ENCODE measurements at regions not wholly inside any gene's neighbourhood (a gene's known extent, or its start where the extent isn't known, plus 50 kb on each side); places are given as distances from the start of the nearest gene placed in this dataset.

DNA sequence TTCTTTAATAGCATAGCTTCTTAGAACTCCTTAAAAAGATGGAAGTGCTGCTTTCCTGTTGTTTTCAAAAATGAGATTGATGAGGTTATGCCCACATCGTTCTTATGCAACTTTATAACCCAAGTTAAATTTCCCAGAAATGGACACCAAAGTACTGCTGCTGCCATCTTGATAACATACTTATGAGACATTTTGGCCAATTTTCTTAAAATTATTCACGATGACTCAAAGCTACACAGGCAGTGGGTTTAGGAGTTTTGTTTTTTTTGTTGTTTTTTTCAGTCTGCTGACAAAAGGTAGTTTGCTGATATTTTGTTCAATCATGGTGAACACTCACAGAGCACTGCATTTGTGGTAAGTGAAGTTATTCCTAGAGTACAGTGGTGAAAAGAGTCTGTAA lies 54.9 kb upstream of the RFC3 start:
- no peak for DNase-seq

DNA sequence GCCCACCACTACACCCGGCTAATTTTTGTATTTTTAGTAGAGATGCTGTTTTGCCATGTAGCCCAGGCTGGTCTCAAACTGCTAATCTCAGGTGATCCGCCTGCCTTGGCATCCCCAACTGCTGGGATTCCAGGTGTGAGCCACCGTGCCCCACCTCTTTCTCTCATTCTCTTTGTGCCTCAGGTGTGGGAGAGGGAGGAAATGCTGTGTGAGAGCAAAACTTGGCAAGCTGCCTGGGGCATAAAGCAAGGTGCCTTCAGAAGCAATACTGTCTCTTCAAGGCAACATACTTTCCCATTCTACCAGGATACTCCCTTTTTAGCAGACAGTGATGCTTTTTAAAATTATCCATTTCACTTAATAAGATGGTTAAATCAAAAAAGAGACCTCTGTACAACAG lies 53.2 kb upstream of the RFC3 start:
- DNase-seq, result peak; percentile 30

DNA sequence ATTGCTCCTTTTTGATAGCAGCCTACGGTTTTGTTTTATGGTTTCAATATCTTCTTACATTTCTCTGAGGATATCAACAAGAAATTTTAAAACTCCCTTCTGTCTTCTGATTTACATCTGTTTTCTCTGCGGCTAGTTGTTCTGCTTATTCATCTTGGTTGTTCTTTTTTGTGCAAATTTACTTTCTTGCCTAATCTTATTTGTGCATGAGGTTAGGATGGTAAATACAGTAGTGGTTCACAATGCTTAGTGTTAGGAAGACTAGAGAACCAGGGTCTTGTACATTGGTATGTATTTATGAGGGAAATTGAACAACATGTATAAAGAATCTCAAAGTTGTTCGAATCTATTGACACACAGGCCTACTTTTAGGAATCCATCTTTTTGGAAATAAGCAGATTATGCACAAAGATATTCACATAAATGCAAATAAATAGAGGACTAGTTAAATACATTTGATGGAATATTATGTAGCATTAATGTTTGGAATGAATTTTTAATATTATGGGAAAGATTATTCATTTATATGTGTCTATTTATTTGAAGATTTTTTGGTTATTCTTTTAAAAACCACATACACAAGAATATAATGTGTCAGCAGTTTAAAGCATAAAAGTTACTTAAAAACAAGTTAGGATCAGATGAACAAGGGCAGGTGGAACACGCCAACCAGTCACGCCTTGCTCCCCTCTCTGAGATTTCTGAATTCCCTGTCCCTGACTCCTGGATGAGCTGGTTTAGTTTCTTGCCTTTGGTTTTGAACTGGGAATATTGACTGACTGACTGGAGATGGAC lies 51.4 kb upstream of the RFC3 start:
- DNase-seq, result no peak

DNA sequence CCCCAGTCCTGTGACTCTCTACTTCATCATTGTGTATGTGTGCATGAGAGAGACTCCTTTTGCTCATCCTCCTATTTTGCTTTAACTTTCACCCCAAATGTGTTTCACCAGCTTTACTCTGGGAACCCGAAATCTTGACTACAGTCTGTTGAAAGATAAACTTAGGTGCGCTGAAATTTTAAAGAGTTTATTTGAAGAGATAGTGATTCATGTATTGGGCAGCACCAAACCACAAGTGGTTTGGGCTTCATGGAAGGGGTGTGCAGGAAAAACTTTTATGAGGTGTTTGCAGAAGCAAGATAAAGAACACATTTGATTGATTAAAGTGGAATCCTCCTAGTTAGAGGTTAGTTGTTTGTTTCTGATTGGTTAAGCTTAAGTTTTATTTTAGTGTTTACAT lies 50.8 kb upstream of the RFC3 start:
- no peak for DNase-seq
